IMR-90 (cell line): ENCODE measurements at regions not wholly inside any gene's neighbourhood (a gene's known extent, or its start where the extent isn't known, plus 50 kb on each side); places are given as distances from the start of the nearest gene placed in this dataset.

Experiments
- ATAC-seq: fragments of 200-7000 bp; cut with Tn5 transposase; 2 replicates; pipeline ENCODE4 v1.9.1; 2020; ENCODE audit warnings: low read depth, mild to moderate bottlenecking, moderate library complexity
- BruUV-seq: library from RNA; stranded (reverse); fragments of 400-500 nt; replicated peaks from 2 replicates; lab custom pipeline; 2021; lab: Mats Ljungman, UMichigan
- CTCF ChIA-PET: fragments of 300-600 bp; formaldehyde crosslinking; extraction: SDS; loops from one replicate; lab custom pipeline; 2021; ENCODE audit warnings: antibody characterized with exemption; lab: Yijun Ruan, JAX
- POLR2A ChIA-PET: fragments of 300-600 bp; sonication (Branson Sonifier 250); formaldehyde crosslinking; loops from one replicate; lab custom pipeline; 2022; ENCODE audit warnings: antibody characterized with exemption; ENCODE audit not compliant: unreplicated experiment; lab: Charles Lee
- DNase-seq: peaks from one replicate; pipeline ENCODE4 v3.0.0; 2013
- H2AFZ ChIP-seq: replicated peaks from 2 replicates; pipeline ENCODE3; 2013; ENCODE audit warnings: low read length, mild to moderate bottlenecking; ENCODE audit not compliant: poor library complexity
- H2AK5ac ChIP-seq: 2 replicates; pipeline ENCODE4 v1.6.1; 2013; ENCODE audit warnings: low read depth, low read length, inconsistent platforms
- H2AK9ac ChIP-seq: replicated peaks from 2 replicates; pipeline ENCODE3; 2013; ENCODE audit warnings: mild to moderate bottlenecking, low read depth, low read length, moderate library complexity; ENCODE audit not compliant: poor library complexity
- H2BK120ac ChIP-seq: 2 replicates; pipeline ENCODE4 v1.6.1; 2013; ENCODE audit warnings: low read depth, low read length, inconsistent platforms
- H2BK15ac ChIP-seq: 3 replicates; pipeline ENCODE4 v1.6.1; 2013; ENCODE audit warnings: low read depth, low read length, inconsistent platforms
- H2BK20ac ChIP-seq: 2 replicates; pipeline ENCODE4 v1.6.1; 2013; ENCODE audit warnings: low read depth, mild to moderate bottlenecking, inconsistent platforms, low read length, moderate library complexity
- H2BK5ac ChIP-seq: 2 replicates; pipeline ENCODE4 v1.6.1; 2013; ENCODE audit warnings: mild to moderate bottlenecking, low read depth, low read length, inconsistent platforms; ENCODE audit not compliant: poor library complexity, severe bottlenecking
- H3K14ac ChIP-seq: replicated peaks from 2 replicates; pipeline ENCODE4 v1.6.1; 2013; ENCODE audit warnings: low read depth, low read length, inconsistent platforms
- H3K18ac ChIP-seq: 2 replicates; pipeline ENCODE4 v1.6.1; 2013; ENCODE audit warnings: low read depth, low read length, control low read depth
- H3K23ac ChIP-seq: 2 replicates; pipeline ENCODE4 v1.6.1; 2013; ENCODE audit warnings: low read depth, low read length, inconsistent platforms
- H3K27ac ChIP-seq: 2 replicates; pipeline ENCODE4 v1.5.1; 2013; ENCODE audit warnings: mild to moderate bottlenecking, control low read depth, low read length; ENCODE audit not compliant: insufficient read depth
- H3K27me3 ChIP-seq: 2 replicates; pipeline ENCODE4 v1.6.1; 2013; ENCODE audit warnings: low read length; ENCODE audit not compliant: control insufficient read depth, insufficient read depth
- H3K36me3 ChIP-seq: 2 replicates; pipeline ENCODE4 v1.6.1; 2013; ENCODE audit warnings: low read length, mixed read lengths; ENCODE audit not compliant: control insufficient read depth, insufficient read depth
- H3K4ac ChIP-seq: 2 replicates; pipeline ENCODE4 v1.6.1; 2013; ENCODE audit warnings: low read depth, low read length, inconsistent platforms
- H3K4me1 ChIP-seq: 2 replicates; pipeline ENCODE4 v1.6.1; 2013; ENCODE audit warnings: low read length, mixed read lengths; ENCODE audit not compliant: control insufficient read depth, insufficient read depth
- H3K4me2 ChIP-seq: 2 replicates; pipeline ENCODE4 v1.6.1; 2013; ENCODE audit warnings: low read depth, mild to moderate bottlenecking, control low read depth, low read length, moderate library complexity
- H3K4me3 ChIP-seq: 2 replicates; pipeline ENCODE4 v1.5.1; 2013; ENCODE audit warnings: low read depth, mild to moderate bottlenecking, control low read depth, low read length, moderate library complexity; ENCODE audit not compliant: insufficient read depth
- H3K56ac ChIP-seq: 2 replicates; pipeline ENCODE4 v1.6.1; 2013; ENCODE audit warnings: low read length, inconsistent platforms; ENCODE audit not compliant: insufficient read depth; ENCODE audit errors: extremely low read depth
- H3K79me1 ChIP-seq, 2 experiments: 2 replicates each; pipeline ENCODE4 v1.6.1; 2013; ENCODE audit warnings: low read length in 2 of 2, inconsistent platforms in 1 of 2, low read depth in 1 of 2
- H3K9ac ChIP-seq: 2 replicates; pipeline ENCODE4 v1.6.1; 2013; ENCODE audit warnings: low read depth, low read length, control low read depth
- H3K9me1 ChIP-seq: 2 replicates; pipeline ENCODE4 v1.6.1; 2013; ENCODE audit warnings: low read length, inconsistent platforms; ENCODE audit not compliant: insufficient read depth
- H3K9me3 ChIP-seq: 2 replicates; pipeline ENCODE4 v1.6.1; 2013; ENCODE audit warnings: low read length; ENCODE audit not compliant: control insufficient read depth, insufficient read depth
- H4K20me1 ChIP-seq: 2 replicates; pipeline ENCODE4 v1.6.1; 2013; ENCODE audit warnings: low read length, inconsistent platforms; ENCODE audit not compliant: insufficient read depth
- H4K5ac ChIP-seq: 2 replicates; pipeline ENCODE4 v1.6.1; 2013; ENCODE audit warnings: mild to moderate bottlenecking, low read depth, low read length, control low read depth
- H4K8ac ChIP-seq, 2 experiments: 2 replicates each; pipeline ENCODE4 v1.6.1; 2013; ENCODE audit warnings: low read depth in 2 of 2, low read length in 2 of 2, control low read depth in 1 of 2, inconsistent platforms in 1 of 2
- H4K91ac ChIP-seq: 2 replicates; pipeline ENCODE4 v1.6.1; 2013; ENCODE audit warnings: low read depth, low read length, inconsistent platforms; ENCODE audit not compliant: insufficient read depth
- MAFK ChIP-seq: IDR thresholded peaks from 2 replicates; pipeline ENCODE4 v1.6.1; 2012; ENCODE audit warnings: low read depth, low read length, improper control_type of control experiment
- MAZ ChIP-seq: IDR thresholded peaks from 2 replicates; pipeline ENCODE4 v1.6.1; 2012; ENCODE audit warnings: low read depth, mild to moderate bottlenecking, low read length, improper control_type of control experiment, moderate library complexity, borderline replicate concordance
- WGBS, 2 experiments: methylation state at CpG; one replicate each; pipeline versions ENCODE4 v1.1.5 to v1.1.7; 2013; ENCODE audit warnings: missing lambda C conversion rate in 2 of 2; ENCODE audit not compliant: insufficient read length in 1 of 2; ENCODE audit errors: extremely low coverage in 2 of 2; 5-methylcytosine and 5-hydroxymethylcytosine counted together
- dilution Hi-C: fragments of 300-500 bp; cut with HindIII; formaldehyde crosslinking; loops from one replicate; pipeline ENCODE4 v1.14.3; 2018; ENCODE audit warnings: low sequenced_read_pairs; ENCODE audit not compliant: unreplicated experiment
- in situ Hi-C: fragments of 300-500 bp; cut with MboI; formaldehyde crosslinking; loops from 3 replicates; pipeline ENCODE4 v1.14.3; 2019; ENCODE audit warnings: low sequenced_read_pairs, inconsistent platforms, mixed read lengths
- intact Hi-C: fragments of 100-400 bp; cut with micrococcal nuclease; formaldehyde crosslinking; loops from 2 replicates; pipeline ENCODE4 v1.10.0; 2022

DNA sequence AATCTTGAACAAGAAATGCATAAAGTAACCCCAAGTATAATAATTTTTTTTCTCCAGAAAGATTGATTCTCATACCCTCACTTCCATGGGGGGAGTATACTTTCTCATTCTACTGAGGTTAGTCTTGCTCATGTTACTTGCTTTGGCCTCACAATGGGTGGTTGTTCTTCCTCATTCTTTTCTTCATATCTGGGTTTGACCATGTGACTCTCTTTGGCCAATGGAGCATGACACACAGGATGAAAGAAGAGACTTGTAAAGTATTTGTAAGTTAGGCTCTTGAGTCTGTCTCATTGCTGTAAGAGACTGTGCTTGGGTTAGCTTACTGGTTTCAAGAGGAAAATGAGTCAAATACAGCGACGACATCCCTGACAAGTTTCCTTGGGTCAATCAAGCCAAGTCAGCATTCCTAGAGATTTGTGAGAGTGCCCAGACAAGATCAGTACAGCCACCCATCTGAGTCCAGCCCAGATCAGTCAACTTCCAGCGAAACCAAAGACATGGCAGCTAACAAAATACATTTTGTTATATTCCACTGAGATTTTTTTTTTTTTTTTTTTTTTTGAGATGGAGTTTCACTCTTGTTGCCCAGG lies 970.2 kb downstream of the BCL11A start:
- POLR2A ChIA-PET = no interaction called here
- no peaks in the 10 kb centered on the region for H3K27me3 ChIP-seq
- H4K20me1 ChIP-seq = no peaks in the 10 kb centered on the region
- H2AK5ac ChIP-seq = no peak overlapping the region
- no peak overlapping the region for H3K56ac ChIP-seq
- H3K23ac ChIP-seq = no peak overlapping the region
- no CpG with 5 or more reads among the region's 3 CpGs for WGBS, 2 experiments
- H2BK15ac ChIP-seq = no peak overlapping the region
- no peak overlapping the region for H3K14ac ChIP-seq
- no peak overlapping the region for H4K91ac ChIP-seq
- dilution Hi-C loops = no loop called here
- peaks cover 4% of the 10 kb centered on the region; the same call in 1 of the 2 replicates for H3K9me3 ChIP-seq
- H3K79me1 ChIP-seq = no peaks in the 10 kb centered on the region
- H4K8ac ChIP-seq = no peak overlapping the region
- no peaks in the 10 kb centered on the region for H3K36me3 ChIP-seq
- no peak overlapping the region for H3K4me3 ChIP-seq
- H3K4ac ChIP-seq = no peak overlapping the region
- intact Hi-C loops = no loop called here
- no peak overlapping the region for H3K9ac ChIP-seq
- H4K5ac ChIP-seq = no peak overlapping the region
- in situ Hi-C loops = no loop called here
- H3K27ac ChIP-seq = no peak overlapping the region
- H2BK5ac ChIP-seq = no peak overlapping the region
- H2BK120ac ChIP-seq = no peak overlapping the region
- H2BK20ac ChIP-seq = no peak overlapping the region
- no TSS peak for BruUV-seq
- no peak overlapping the region for H3K4me2 ChIP-seq
- H2AFZ ChIP-seq = no peak overlapping the region
- H3K18ac ChIP-seq = no peak overlapping the region
- no peaks in the 10 kb centered on the region for H3K9me1 ChIP-seq
- ATAC-seq (no peak), DNase-seq (no peak)
- TF ChIP-seq MAZ (no peak), MAFK (peak; percentile 75)
- CTCF ChIA-PET = no interaction called here
- H3K4me1 ChIP-seq = no peaks in the 10 kb centered on the region
- no peak overlapping the region for H2AK9ac ChIP-seq
